Adipocyte (in vitro differentiated cells): ENCODE measurements at regions not wholly inside any gene's neighbourhood (a gene's known extent, or its start where the extent isn't known, plus 50 kb on each side); places are given as distances from the start of the nearest gene placed in this dataset.
A peak's percentile ranks its signal among the peaks of the same experiment; 100 is the strongest.

Experiments used
- DNase-seq: peaks from one replicate; pipeline ENCODE4 v3.0.0-alpha.2; 2015; ENCODE audit warnings: low read depth
- H3K27me3 ChIP-seq: replicated peaks from 2 replicates; pipeline ENCODE4 v1.7.0; 2013; ENCODE audit warnings: mild to moderate bottlenecking, low read length, moderate library complexity; ENCODE audit not compliant: control insufficient read depth, insufficient read depth
- H3K36me3 ChIP-seq: 2 replicates; pipeline ENCODE4 v1.7.0; 2013; ENCODE audit warnings: low read length, mild to moderate bottlenecking, moderate library complexity; ENCODE audit not compliant: control insufficient read depth, insufficient read depth, severe bottlenecking
- H3K4me1 ChIP-seq: 2 replicates; pipeline ENCODE4 v1.7.0; 2013; ENCODE audit warnings: mild to moderate bottlenecking, low read length, moderate library complexity; ENCODE audit not compliant: control insufficient read depth, insufficient read depth
- H3K4me3 ChIP-seq: 2 replicates; pipeline ENCODE4 v1.7.0; 2013; ENCODE audit warnings: mild to moderate bottlenecking, low read length, moderate library complexity
- H3K9ac ChIP-seq: 2 replicates; pipeline ENCODE4 v1.7.0; 2013; ENCODE audit warnings: mild to moderate bottlenecking, low read length, moderate library complexity
- H3K9me3 ChIP-seq: 2 replicates; pipeline ENCODE4 v1.7.0; 2013; ENCODE audit warnings: mild to moderate bottlenecking, low read length, moderate library complexity; ENCODE audit not compliant: control insufficient read depth

- H3K36me3 ChIP-seq, result no peaks in the 10 kb centered on the region
- no peak overlapping the region for H3K4me3 ChIP-seq
- no peak overlapping the region for H3K9ac ChIP-seq
- H3K9me3 ChIP-seq, result no peaks in the 10 kb centered on the region
- DNase-seq, result no peak
- no peaks in the 10 kb centered on the region for H3K27me3 ChIP-seq
- H3K4me1 ChIP-seq, result peaks cover 7% of the 10 kb centered on the region
These were observed 535.6 kb upstream of the AGTR1 start for GRCh38 chr3:148162132-148162531.

DNA sequence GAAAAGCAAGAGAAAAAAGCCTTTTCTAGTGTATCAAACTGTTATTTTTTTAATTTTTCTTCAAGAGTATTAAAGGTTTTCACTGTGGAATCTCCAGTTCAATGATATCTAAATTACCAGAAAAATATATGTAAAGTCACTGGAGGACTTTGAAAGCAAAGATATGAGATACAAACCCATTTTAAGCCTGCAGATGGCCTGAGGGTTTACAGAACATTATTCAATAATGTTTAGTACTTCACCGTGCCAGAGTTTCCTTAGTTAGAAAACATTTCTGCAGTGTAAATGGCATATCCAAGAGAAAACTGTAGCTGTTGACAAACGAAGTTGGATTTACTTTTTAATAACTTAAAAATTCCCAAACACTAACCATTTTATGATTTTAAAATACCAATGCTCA lies 529.4 kb upstream of the AGTR1 start:
- H3K4me3 ChIP-seq, result no peak overlapping the region
- no peaks in the 10 kb centered on the region for H3K36me3 ChIP-seq
- no peak for DNase-seq
- no peaks in the 10 kb centered on the region for H3K4me1 ChIP-seq
- H3K27me3 ChIP-seq, result no peaks in the 10 kb centered on the region
- H3K9me3 ChIP-seq, result no peaks in the 10 kb centered on the region
- H3K9ac ChIP-seq, result no peak overlapping the region

DNA sequence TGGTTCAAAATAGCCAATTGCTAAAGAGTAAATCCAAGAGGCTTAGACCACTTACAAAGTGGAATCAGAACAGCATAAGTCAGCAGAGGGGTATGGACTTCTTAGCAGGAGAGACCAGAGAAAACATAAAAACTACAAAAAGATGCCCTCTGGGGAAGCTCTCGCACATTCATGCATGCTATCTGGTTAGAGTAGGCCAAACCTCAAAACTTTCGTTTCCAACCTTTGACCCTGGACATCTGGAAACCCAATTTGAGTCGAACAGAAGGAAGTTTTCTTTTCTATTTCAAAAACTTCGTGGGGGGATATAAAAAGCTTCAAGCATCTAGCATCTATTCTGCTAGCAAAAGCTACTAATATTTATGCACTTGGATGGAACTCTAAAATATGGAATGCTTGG lies 523.9 kb upstream of the AGTR1 start:
- Histone ChIP-seq H3K9me3 (no peaks in the 10 kb centered on the region), H3K4me3 (no peak overlapping the region), H3K27me3 (no peaks in the 10 kb centered on the region), H3K36me3 (no peaks in the 10 kb centered on the region), H3K4me1 (peaks cover 7% of the 10 kb centered on the region), H3K9ac (no peak overlapping the region)
- peak; percentile 66 for DNase-seq

DNA sequence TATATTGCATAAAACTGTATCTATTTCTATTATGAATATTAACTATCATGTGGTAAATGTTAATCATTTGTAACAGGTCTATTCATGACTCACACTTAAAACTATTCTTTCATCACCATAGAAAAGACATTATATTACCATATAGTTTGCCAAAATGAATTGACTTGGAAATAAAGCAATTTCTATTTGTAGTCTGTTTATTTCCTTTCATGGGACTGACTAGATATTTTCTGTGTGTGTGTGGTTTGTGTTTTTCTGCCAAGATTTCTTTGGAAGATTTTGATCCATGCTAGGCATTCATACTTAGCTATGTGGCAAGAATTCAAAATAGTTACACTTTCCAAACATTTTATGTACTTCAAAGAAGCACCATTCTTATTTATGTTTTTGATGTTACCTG lies 522.5 kb upstream of the AGTR1 start:
- peak; percentile 79 for DNase-seq

GRCh38 chr3:148178503-148178902 lies 519.2 kb upstream of the AGTR1 start:
- peaks cover 7% of the 10 kb centered on the region for H3K4me1 ChIP-seq
- no peaks in the 10 kb centered on the region for H3K9me3 ChIP-seq
- no peaks in the 10 kb centered on the region for H3K36me3 ChIP-seq
- no peak for DNase-seq
- H3K9ac ChIP-seq, result no peak overlapping the region
- no peak overlapping the region for H3K4me3 ChIP-seq
- H3K27me3 ChIP-seq, result no peaks in the 10 kb centered on the region

More for the DNA sequence above, 522.5 kb upstream of the AGTR1 start:
- Histone ChIP-seq H3K27me3 (no peaks in the 10 kb centered on the region), H3K9ac (no peak overlapping the region), H3K36me3 (no peaks in the 10 kb centered on the region), H3K4me1 (peaks cover 7% of the 10 kb centered on the region), H3K9me3 (no peaks in the 10 kb centered on the region), H3K4me3 (no peak overlapping the region)

DNA sequence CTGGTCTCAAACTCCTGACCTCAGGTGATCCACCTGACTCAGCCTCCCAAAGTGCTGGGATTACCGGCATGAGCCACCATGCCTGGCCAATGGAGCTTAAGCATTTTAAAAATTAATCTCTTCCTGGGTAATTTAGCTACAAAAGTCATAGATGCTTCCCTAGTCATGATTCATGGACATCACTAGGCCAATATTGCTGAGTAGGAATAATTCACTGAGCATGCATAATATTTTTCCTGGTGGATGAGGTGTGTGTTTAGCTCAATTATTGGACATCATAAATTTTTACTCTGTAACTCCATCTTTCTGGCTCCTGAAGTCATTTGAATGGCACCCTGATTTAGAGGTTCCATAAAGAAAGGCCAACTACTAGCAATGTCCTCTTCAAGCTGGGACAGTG lies 512.9 kb upstream of the AGTR1 start:
- Histone ChIP-seq H3K4me1 (no peaks in the 10 kb centered on the region), H3K4me3 (no peak overlapping the region), H3K9ac (no peak overlapping the region), H3K36me3 (no peaks in the 10 kb centered on the region), H3K27me3 (no peaks in the 10 kb centered on the region), H3K9me3 (no peaks in the 10 kb centered on the region)
- DNase-seq, result no peak

DNA sequence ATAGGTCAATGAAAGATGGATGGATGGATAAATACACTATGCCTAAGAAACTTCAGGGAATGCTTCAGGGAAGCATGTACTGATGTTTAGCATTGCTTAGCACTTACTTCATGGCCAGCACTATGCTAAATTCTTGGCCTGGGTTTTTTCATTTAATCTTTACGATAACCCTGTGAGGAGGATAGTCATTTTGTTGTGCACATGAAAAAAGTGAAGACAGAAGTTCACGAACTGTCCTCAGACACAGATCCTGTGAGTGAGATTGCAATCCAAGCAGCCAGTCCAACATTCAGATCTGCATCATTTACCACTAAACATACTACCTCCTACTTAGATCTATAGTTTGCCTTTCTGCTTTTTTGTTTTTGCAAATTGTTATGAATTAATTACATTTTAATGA lies 510.8 kb upstream of the AGTR1 start:
- H3K9me3 ChIP-seq, result no peaks in the 10 kb centered on the region
- H3K27me3 ChIP-seq, result no peaks in the 10 kb centered on the region
- H3K9ac ChIP-seq, result no peak overlapping the region
- no peaks in the 10 kb centered on the region for H3K4me1 ChIP-seq
- no peak overlapping the region for H3K4me3 ChIP-seq
- no peaks in the 10 kb centered on the region for H3K36me3 ChIP-seq
- DNase-seq, result no peak

- no peak overlapping the region for H3K9ac ChIP-seq
- no peaks in the 10 kb centered on the region for H3K4me1 ChIP-seq
- DNase-seq, result no peak
- H3K4me3 ChIP-seq, result no peak overlapping the region
- H3K9me3 ChIP-seq, result no peaks in the 10 kb centered on the region
- no peaks in the 10 kb centered on the region for H3K27me3 ChIP-seq
- H3K36me3 ChIP-seq, result no peaks in the 10 kb centered on the region
These were observed 510.4 kb upstream of the AGTR1 start for GRCh38 chr3:148187296-148187695.

GRCh38 chr3:148190441-148190990 lies 507.2 kb upstream of the AGTR1 start:
- Histone ChIP-seq H3K4me1 (no peaks in the 10 kb centered on the region), H3K4me3 (no peak overlapping the region), H3K9me3 (no peaks in the 10 kb centered on the region), H3K9ac (no peak overlapping the region), H3K36me3 (no peaks in the 10 kb centered on the region), H3K27me3 (no peaks in the 10 kb centered on the region)
- no peak for DNase-seq

- no peak overlapping the region for H3K9ac ChIP-seq
- no peak for DNase-seq
- H3K4me3 ChIP-seq, result no peak overlapping the region
- H3K36me3 ChIP-seq, result no peaks in the 10 kb centered on the region
- no peaks in the 10 kb centered on the region for H3K4me1 ChIP-seq
- H3K9me3 ChIP-seq, result no peaks in the 10 kb centered on the region
- H3K27me3 ChIP-seq, result no peaks in the 10 kb centered on the region
These were observed 505.7 kb upstream of the AGTR1 start for GRCh38 chr3:148191966-148192365.

- H3K9me3 ChIP-seq, result no peaks in the 10 kb centered on the region
- H3K36me3 ChIP-seq, result no peaks in the 10 kb centered on the region
- DNase-seq, result no peak
- no peaks in the 10 kb centered on the region for H3K4me1 ChIP-seq
- H3K27me3 ChIP-seq, result no peaks in the 10 kb centered on the region
- H3K9ac ChIP-seq, result no peak overlapping the region
- no peak overlapping the region for H3K4me3 ChIP-seq
These were observed 500.6 kb upstream of the AGTR1 start for GRCh38 chr3:148197061-148197460.

GRCh38 chr3:148202386-148202785 lies 495.3 kb upstream of the AGTR1 start:
- no peak for DNase-seq
- Histone ChIP-seq H3K36me3 (no peaks in the 10 kb centered on the region), H3K9me3 (no peaks in the 10 kb centered on the region), H3K4me1 (no peaks in the 10 kb centered on the region), H3K4me3 (no peak overlapping the region), H3K9ac (no peak overlapping the region), H3K27me3 (no peaks in the 10 kb centered on the region)
